Fibroblast of lung (primary cell): ENCODE measurements at regions not wholly inside any gene's neighbourhood (a gene's known extent, or its start where the extent isn't known, plus 50 kb on each side); places are given as distances from the start of the nearest gene placed in this dataset.

ENCODE experiments used
- CTCF ChIP-seq, 2 donors: IDR thresholded peaks in 1 of 2; conservative IDR thresholded peaks in 1 of 2; 1 replicate in 1 of 2; 2 replicates in 1 of 2; pipeline ENCODE4 v1.5.1; 2011 to 2012; ENCODE audit warnings: low read length in 2 of 2, control low read depth in 1 of 2, inconsistent platforms in 1 of 2, low read depth in 1 of 2, mild to moderate bottlenecking in 1 of 2
- EZH2 ChIP-seq: IDR thresholded peaks from 2 replicates; pipeline ENCODE4 v1.5.1; 2012; ENCODE audit warnings: low read length, control low read depth, mild to moderate bottlenecking; ENCODE audit errors: missing control alignments

- TF ChIP-seq CTCF (conservative IDR thresholded peaks at IDR 0.05 in 1 of 2, IDR thresholded peaks at IDR 0.05 in 1 of 2; ENCODE audit: low read depth in 1 of 2, low read length in 2 of 2) (no peak), EZH2 (no peak)
These were observed 1696.7 kb upstream of the PIK3C3 start for GRCh38 chr18:40258311-40258710.
